HG03442 (cell line): ENCODE measurements at regions not wholly inside any gene's neighbourhood (a gene's known extent, or its start where the extent isn't known, plus 50 kb on each side); places are given as distances from the start of the nearest gene placed in this dataset.

Experiments
- ATAC-seq: cut with Tn5 transposase; IDR thresholded peaks from one replicate; pipeline ENCODE4 v1.9.1; 2021; ENCODE audit warnings: mild to moderate bottlenecking, moderate library complexity; ENCODE audit not compliant: unreplicated experiment

GRCh38 chr4:148828291-148828690 is 386.1 kb upstream of the NR3C2 start:
- ATAC-seq: no peak

GRCh38 chr4:148827781-148828180 is 385.6 kb upstream of the NR3C2 start:
- ATAC-seq: no peak

DNA sequence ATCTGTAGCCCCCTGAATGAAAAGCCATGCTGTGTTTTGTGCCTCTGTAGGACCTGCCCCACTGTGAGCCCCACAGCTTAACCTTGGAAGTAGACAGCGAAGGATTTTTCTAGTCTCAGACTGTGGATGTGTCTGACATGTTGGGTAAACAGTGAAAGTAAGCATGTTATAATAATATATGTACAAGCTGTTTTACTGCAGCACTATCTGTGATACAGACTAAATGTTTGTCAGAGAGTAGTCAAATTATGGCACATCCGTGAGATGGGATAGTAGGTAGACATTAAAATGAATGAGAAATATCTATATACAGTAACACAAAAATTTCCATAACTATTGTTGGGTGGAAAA is 381.2 kb upstream of the NR3C2 start:
- no peak for ATAC-seq

DNA sequence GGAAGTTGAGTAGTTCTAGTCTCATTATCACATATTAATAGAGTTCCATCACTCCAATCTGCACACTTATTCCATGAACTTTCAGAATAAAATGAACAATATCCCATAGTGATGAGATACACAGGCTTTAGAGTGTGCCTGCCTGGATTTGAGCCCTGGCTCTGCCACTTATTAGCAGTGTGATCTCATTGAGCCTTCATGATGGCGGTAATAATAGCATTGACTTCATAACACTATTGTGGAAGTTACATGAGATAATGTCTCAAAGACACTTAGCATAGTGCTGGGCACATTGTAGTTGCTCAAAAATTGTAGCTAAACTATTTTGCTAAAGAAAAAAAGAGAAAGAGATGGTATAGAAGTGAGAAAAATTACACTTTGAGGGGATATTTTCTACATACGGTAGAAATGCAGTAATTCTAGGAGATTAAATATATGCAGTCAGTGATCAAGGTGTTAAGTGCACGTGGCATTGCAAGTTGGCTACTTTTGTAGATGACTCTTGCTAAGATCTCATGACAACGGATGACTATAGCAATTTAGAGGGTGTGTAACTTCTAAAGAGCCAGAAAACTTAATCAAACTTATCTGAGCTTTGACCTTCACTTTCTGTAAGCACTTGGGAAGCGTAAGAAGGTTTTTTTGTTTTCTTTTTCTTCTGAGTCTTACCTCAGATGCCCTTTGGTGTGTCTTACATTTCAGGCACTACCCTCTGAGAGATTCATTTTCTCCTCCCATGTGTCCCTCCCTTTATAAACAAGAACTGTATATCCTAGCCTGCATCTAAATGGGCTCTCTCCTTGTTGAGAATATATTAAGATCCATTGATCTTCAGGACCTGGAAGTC is 380.6 kb upstream of the NR3C2 start:
- ATAC-seq: no peak

GRCh38 chr4:148814030-148814429 is 371.8 kb upstream of the NR3C2 start:
- ATAC-seq: no peak

DNA sequence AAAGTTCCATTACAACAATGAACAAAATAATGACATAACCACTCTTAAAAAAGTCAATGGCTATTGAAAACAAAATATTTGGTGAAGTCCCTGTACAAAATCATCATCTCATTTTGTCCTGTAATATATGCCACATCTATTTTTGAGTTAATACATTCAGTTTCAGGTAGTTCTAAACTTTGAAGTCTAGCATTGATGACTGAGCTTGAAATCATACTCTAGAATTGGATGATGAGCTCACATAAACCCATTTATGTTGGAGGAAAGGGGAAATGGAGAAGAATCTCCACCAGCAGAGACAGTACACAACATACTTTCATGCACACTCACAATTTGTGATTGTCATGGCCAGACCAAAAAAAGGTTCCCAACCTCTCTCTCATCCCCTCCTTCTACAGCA is 371.1 kb upstream of the NR3C2 start:
- ATAC-seq: no peak

- no peak for ATAC-seq
Measured at GRCh38 chr4:148812101-148812500, 369.9 kb upstream of the NR3C2 start.

- ATAC-seq: no peak
Measured at GRCh38 chr4:148810461-148810860, 368.2 kb upstream of the NR3C2 start.

DNA sequence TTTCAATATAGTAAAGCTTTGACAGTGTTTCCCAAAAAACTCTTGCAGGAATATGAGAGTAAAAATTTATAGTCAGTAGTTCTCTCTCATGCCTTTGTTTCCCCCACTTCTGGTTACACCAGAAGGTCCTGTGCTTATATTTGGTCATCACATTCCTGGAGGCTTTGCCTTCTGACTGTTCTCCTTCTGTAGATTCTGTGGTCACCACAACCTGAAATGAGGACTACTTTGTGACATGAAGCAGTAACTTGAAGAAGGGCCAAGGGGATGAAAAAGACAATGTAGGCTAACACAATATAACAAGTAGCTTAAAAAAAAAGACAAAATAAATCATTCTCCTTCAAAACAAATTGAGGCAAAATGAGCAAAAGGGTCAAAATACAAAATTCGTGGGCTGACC is 366.2 kb upstream of the NR3C2 start:
- no peak for ATAC-seq

DNA sequence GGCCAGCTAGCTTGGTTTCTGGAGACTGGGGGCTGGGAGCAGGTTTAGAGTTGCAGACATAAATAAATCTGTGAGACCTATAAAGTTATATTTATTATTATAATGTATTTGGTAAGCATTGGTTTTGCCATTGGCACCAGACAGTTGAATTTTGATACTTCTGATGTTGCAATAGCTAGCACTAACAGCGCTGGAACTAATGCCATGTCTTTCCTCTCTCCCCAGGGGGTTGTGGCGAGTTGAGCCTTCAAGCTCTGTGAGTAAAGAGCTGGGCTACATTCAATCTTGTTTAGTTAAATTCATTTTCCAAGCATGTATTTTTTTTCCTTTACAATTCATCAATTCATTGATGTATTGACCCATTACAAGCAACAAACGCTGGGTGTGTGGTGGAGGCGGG is 358.7 kb upstream of the NR3C2 start:
- no peak for ATAC-seq

DNA sequence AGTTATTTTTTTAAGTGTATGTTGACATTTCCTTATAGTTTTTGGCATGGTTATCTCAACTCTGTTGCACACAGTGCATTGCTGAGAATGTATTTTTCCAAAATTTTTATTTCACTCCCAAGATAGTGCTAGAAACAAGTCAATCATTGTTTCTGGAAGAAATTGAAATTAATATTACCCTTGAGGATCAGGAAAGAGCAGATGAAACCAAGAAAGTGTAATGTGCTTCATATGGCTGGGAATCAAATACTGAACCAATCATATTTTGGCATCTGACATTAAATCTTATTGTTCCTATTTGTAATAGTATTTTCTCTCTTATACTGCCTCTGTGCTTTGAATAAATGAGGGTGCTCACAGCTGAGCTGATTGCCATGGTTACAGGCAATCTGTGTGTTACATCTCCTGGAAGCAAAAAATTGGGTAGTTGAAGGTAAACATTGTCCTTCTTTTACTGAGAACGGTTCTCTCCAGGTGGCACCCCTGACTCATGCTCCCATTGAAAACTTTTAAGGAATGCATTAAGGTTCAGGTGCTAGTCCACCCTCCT is 358.2 kb upstream of the NR3C2 start:
- no peak for ATAC-seq

DNA sequence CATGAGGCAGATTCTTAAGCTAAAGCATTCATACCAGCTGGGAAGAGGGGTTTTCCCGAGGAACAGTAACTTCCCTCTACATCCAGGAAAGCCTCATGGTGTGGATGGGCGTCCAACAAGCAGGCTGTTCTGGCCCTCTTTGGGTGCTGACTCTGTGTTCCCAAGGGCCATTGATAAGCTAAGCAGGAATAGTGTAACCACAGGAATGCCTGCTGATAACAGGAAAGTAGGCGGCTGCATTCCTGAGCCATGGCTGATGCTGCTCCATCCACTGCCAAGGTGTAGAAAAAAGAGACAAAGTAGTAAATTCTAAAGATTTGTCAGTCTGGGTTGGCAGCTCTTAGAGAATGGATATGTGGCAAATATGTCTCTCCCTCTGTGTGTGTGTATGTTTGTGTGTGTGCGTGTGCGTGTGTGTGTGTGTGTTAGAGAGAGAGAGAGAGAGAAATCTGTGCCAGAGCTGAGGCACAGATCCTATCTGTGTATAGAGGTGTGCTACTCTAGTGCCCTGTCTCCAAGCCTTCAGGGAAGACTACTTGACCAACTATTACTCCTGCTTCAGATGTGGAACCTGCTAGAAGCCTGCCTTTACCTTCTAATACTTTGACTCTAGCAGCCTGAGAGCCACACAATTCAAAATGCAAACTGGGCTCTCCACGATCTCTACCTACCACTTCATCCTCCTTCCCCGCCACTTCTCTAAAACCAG is 353.1 kb upstream of the NR3C2 start:
- ATAC-seq: no peak

GRCh38 chr4:148793221-148793620 is 351.0 kb upstream of the NR3C2 start:
- no peak for ATAC-seq

DNA sequence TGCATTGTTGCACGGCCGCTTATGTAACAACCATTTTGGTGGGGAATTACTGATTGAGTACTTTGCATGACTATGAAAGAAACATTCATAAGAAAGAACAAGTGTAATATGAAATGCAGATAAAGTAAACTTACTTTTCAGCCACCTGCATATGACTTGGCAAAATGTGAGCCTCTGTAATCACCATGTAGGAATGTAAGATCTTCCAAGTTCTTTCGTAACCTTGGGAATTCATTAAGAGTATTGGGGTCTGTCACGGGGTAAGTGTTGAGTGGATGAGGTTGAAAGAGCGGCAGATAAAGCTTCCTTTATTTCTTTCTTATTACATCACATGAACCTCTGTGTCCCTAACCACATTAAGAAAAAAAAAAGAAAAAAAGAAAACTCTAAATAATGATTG is 348.5 kb upstream of the NR3C2 start:
- ATAC-seq: no peak

DNA sequence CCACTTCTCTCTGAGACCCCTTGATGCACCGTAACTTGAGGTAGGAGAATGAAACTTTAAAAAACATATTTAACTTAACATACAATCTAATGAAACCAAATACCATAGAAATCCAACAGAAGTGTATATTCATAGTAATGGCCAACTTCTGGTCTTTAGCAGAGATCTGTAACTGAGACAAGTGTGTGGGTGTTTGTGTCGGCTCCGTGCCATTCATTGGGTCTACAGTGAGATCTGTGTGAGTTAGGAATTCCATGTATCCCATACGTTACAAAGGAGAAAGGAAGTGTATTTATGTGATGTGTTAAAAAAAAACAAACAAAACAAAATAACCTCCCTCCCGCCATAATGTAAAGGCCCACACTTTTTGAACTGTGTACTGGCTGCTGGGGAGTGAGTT is 348.0 kb upstream of the NR3C2 start:
- ATAC-seq: no peak

DNA sequence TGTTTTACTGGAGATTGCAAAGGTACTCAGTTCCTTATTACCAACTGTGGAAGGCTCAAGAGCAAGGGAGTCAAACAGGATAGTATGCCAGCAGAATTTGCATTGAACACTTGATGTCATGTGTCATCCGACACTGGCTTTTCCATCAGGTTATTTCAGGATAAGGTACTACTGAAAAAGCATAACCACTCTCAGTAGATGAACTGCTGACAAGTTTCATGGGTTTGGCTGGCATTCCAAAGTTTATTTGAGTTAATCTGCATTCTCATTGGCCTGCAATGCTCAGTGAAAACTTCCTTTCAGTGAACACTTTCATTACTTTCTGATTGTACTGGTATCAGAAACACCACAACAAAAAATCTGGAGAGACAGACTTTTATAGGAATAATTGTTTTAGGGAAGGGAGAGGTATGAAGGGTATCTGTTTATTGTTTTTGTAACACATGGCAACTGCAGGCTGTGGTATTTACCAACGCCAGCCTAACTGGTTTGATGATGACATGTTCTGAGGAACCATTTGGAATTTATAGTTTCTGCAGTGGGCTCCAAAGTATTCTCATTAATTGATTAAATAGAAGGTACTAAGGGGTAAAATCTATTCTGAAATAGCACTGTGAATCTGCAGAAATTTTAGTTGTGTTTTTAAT is 345.7 kb upstream of the NR3C2 start:
- no peak for ATAC-seq

GRCh38 chr4:148787285-148787684 is 345.1 kb upstream of the NR3C2 start:
- ATAC-seq: no peak

DNA sequence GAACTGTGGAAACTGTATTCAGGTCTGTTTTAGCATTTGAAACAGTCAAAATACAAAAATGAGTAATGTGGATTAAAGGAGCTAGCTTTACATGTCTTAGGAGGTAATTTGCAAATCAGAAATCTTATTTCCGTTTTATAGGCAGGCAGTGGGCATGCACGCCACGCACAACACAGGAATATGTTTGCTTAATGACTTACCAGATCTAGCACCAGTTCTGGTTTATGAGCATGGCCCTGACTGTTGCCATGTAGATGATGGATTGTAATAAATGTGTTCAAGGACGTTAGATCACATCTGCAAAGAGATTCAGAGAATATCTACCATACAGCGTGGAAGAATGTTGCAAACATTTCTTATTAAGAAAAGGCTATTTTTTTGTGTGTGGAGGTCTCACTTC is 344.5 kb upstream of the NR3C2 start:
- ATAC-seq: no peak

GRCh38 chr4:148782284-148782683 is 340.1 kb upstream of the NR3C2 start:
- ATAC-seq: no peak

GRCh38 chr4:148780426-148781005 is 338.3 kb upstream of the NR3C2 start:
- ATAC-seq: no peak

- no peak for ATAC-seq
Measured at GRCh38 chr4:148779771-148780170, 337.6 kb upstream of the NR3C2 start.
